ENCODE measurements at regions not wholly inside any gene's neighbourhood (a gene's known extent, or its start where the extent isn't known, plus 50 kb on each side); places are given as distances from the start of the nearest gene placed in this dataset.

DNA sequence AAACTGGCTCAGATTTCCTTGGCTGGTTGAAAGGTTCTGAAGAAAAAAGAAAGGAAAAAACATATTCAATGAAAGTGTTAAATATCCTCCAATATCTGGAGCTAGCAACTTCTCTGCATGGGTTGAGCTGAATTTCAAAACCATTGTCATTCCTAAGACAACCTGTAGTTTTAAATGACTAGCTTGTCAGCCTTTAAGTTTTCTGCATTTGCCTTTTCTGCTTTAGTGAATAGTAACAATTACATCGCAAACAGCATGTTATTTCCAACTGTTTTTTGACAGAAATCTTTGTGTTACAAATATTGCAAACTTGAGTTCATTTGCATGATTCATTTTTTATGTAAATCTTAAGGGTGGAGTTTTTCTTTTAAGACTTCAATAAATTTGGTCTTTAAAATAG is 852.3 kb upstream of the CELF2 start:
- no peak for TF ChIP-seq EZH2phosphoT487 (IDR thresholded peaks at IDR 0.05; ENCODE audit: insufficient read depth, low read depth)
- no peak for TF ChIP-seq EZH2 (IDR thresholded peaks at IDR 0.05; ENCODE audit: insufficient read depth, poor library complexity, severe bottlenecking)
